Keratinocyte (primary cell): ENCODE measurements at regions not wholly inside any gene's neighbourhood (a gene's known extent, or its start where the extent isn't known, plus 50 kb on each side); places are given as distances from the start of the nearest gene placed in this dataset.

Experiments used
- DNase-seq: peaks from one replicate; pipeline ENCODE4 v3.0.0-alpha.2; 2011; ENCODE audit warnings: low read depth, missing footprints, low spot score
- FAIRE-seq: peaks from 2 replicates; lab custom pipeline; 2011; peaks lifted over from hg19 to GRCh38; lab: Jason Lieb, UNC
- H2AFZ ChIP-seq: 2 replicates; pipeline ENCODE4 v1.6.0; 2012; ENCODE audit warnings: low read length, control low read depth, inconsistent platforms; ENCODE audit not compliant: control insufficient read depth
- H3K27ac ChIP-seq: 2 replicates; pipeline ENCODE4 v1.5.1; 2011; ENCODE audit warnings: low read length; ENCODE audit not compliant: control insufficient read depth, insufficient read depth
- H3K27me3 ChIP-seq: 3 replicates; pipeline ENCODE4 v1.6.0; 2011; ENCODE audit warnings: low read length; ENCODE audit not compliant: control insufficient read depth, insufficient read depth; ENCODE audit errors: extremely low read depth
- H3K36me3 ChIP-seq, 2 experiments: 2 replicates in 1 of 2; 3 replicates in 1 of 2; pipeline ENCODE4 v1.5.1; 2011; ENCODE audit warnings: low read length in 2 of 2, mild to moderate bottlenecking in 1 of 2; ENCODE audit not compliant: control insufficient read depth in 2 of 2, insufficient read depth in 2 of 2; ENCODE audit errors: extremely low read depth in 1 of 2
- H3K4me1 ChIP-seq: 3 replicates; pipeline ENCODE4 v1.5.1; 2011; ENCODE audit warnings: low read length; ENCODE audit not compliant: control insufficient read depth, insufficient read depth; ENCODE audit errors: extremely low read depth
- H3K4me2 ChIP-seq: 3 replicates; pipeline ENCODE4 v1.6.0; 2011; ENCODE audit warnings: low read depth, low read length; ENCODE audit not compliant: control insufficient read depth, insufficient read depth; ENCODE audit errors: extremely low read depth
- H3K4me3 ChIP-seq, 3 experiments: fragments of 200-600 bp in 1 of 3; sonication (generic) in 1 of 3; 2 replicates in 2 of 3; 3 replicates in 1 of 3; pipeline ENCODE4 v1.5.1; 2011 to 2016; ENCODE audit warnings: low read length in 3 of 3, mild to moderate bottlenecking in 3 of 3, control low read depth in 2 of 3, inconsistent platforms in 1 of 3, low read depth in 1 of 3, mixed read lengths in 1 of 3, mixed run types in 1 of 3, moderate library complexity in 1 of 3; ENCODE audit not compliant: control insufficient read depth in 2 of 3, insufficient read depth in 2 of 3; ENCODE audit errors: extremely low read depth in 1 of 3
- H3K79me2 ChIP-seq: 2 replicates; pipeline ENCODE4 v1.6.0; 2012; ENCODE audit warnings: low read length; ENCODE audit not compliant: control insufficient read depth, insufficient read depth
- H3K9ac ChIP-seq: 3 replicates; pipeline ENCODE4 v1.6.0; 2011; ENCODE audit warnings: low read length; ENCODE audit not compliant: control insufficient read depth, insufficient read depth; ENCODE audit errors: extremely low read depth
- H3K9me1 ChIP-seq: 3 replicates; pipeline ENCODE4 v1.6.0; 2011; ENCODE audit warnings: low read length; ENCODE audit not compliant: control insufficient read depth, insufficient read depth; ENCODE audit errors: extremely low read depth
- H3K9me3 ChIP-seq: 2 replicates; pipeline ENCODE4 v1.5.1; 2012; ENCODE audit warnings: low read depth, low read length; ENCODE audit not compliant: control insufficient read depth
- H4K20me1 ChIP-seq: 3 replicates; pipeline ENCODE4 v1.6.0; 2011; ENCODE audit warnings: low read length; ENCODE audit not compliant: control insufficient read depth, insufficient read depth; ENCODE audit errors: extremely low read depth
- CTCF ChIP-seq, 3 experiments: IDR thresholded peaks in 1 of 3; conservative IDR thresholded peaks in 1 of 3; optimal IDR thresholded peaks in 1 of 3; 2 replicates in 2 of 3; 3 replicates in 1 of 3; pipeline versions ENCODE3 to v1.5.1; 2011; ENCODE audit warnings: low read length in 3 of 3, mild to moderate bottlenecking in 3 of 3, moderate library complexity in 2 of 3, control low read depth in 1 of 3, inconsistent platforms in 1 of 3; ENCODE audit not compliant: insufficient read depth in 2 of 3; ENCODE audit errors: extremely low read depth in 1 of 3
- EZH2 ChIP-seq: IDR thresholded peaks from one replicate; pipeline ENCODE4 v1.6.1; 2012; ENCODE audit warnings: inconsistent platforms, mild to moderate bottlenecking, low read length, moderate library complexity
- dilution Hi-C: fragments of 300-500 bp; cut with MboI; formaldehyde crosslinking; loops from one replicate; pipeline ENCODE4 v1.7.0; 2020; ENCODE audit warnings: low sequenced_read_pairs; ENCODE audit not compliant: extremely low pct_ligation_motif_present

GRCh38 chr1:103267893-103268292 lies 159.6 kb upstream of the COL11A1 start:
- no peaks in the 10 kb centered on the region for H4K20me1 ChIP-seq
- no peaks in the 10 kb centered on the region for H3K36me3 ChIP-seq
- no peaks in the 10 kb centered on the region for H3K9me1 ChIP-seq
- H3K27ac ChIP-seq: no peak overlapping the region
- no peaks in the 10 kb centered on the region for H3K9me3 ChIP-seq
- H3K9ac ChIP-seq: no peak overlapping the region
- DNase-seq (no peak), FAIRE-seq (no peak)
- no peak overlapping the region for H3K4me3 ChIP-seq
- no peak overlapping the region for H3K4me2 ChIP-seq
- no peaks in the 10 kb centered on the region for H3K79me2 ChIP-seq
- no peaks in the 10 kb centered on the region for H3K27me3 ChIP-seq
- dilution Hi-C loops: no loop called here
- no peaks in the 10 kb centered on the region for H3K4me1 ChIP-seq
- no peak overlapping the region for H2AFZ ChIP-seq
- TF ChIP-seq CTCF (optimal IDR thresholded peaks at IDR 0.05 in 1 of 3, IDR thresholded peaks at IDR 0.05 in 1 of 3, conservative IDR thresholded peaks at IDR 0.05 in 1 of 3; ENCODE audit: extremely low read depth in 1 of 3, insufficient read depth in 2 of 3, low read length in 3 of 3) (no peak), EZH2 (no peak)

GRCh38 chr1:103267266-103267665 lies 158.9 kb upstream of the COL11A1 start:
- no peaks in the 10 kb centered on the region for H3K36me3 ChIP-seq
- no peak overlapping the region for H2AFZ ChIP-seq
- TF ChIP-seq CTCF (optimal IDR thresholded peaks at IDR 0.05 in 1 of 3, IDR thresholded peaks at IDR 0.05 in 1 of 3, conservative IDR thresholded peaks at IDR 0.05 in 1 of 3; ENCODE audit: extremely low read depth in 1 of 3, insufficient read depth in 2 of 3, low read length in 3 of 3) (no peak), EZH2 (no peak)
- no peaks in the 10 kb centered on the region for H3K9me1 ChIP-seq
- DNase-seq (no peak), FAIRE-seq (no peak)
- no peak overlapping the region for H3K4me2 ChIP-seq
- no peaks in the 10 kb centered on the region for H3K9me3 ChIP-seq
- H4K20me1 ChIP-seq: no peaks in the 10 kb centered on the region
- no peak overlapping the region for H3K4me3 ChIP-seq
- no peaks in the 10 kb centered on the region for H3K27me3 ChIP-seq
- H3K27ac ChIP-seq: no peak overlapping the region
- dilution Hi-C loops: no loop called here
- no peak overlapping the region for H3K9ac ChIP-seq
- H3K79me2 ChIP-seq: no peaks in the 10 kb centered on the region
- no peaks in the 10 kb centered on the region for H3K4me1 ChIP-seq
